H9 (cell line): ENCODE measurements at regions not wholly inside any gene's neighbourhood (a gene's known extent, or its start where the extent isn't known, plus 50 kb on each side); places are given as distances from the start of the nearest gene placed in this dataset.

Experiments
- DNase-seq: peaks from one replicate; pipeline ENCODE4 v3.0.0-alpha.2; 2017
- H2AFZ ChIP-seq: one replicate; pipeline ENCODE4 v1.6.1; 2013; ENCODE audit warnings: mild to moderate bottlenecking, low read length, control low read depth, moderate library complexity
- H2AK5ac ChIP-seq: 2 replicates; pipeline ENCODE4 v1.6.1; 2013; ENCODE audit warnings: low read length, control low read depth, mixed read lengths; ENCODE audit not compliant: insufficient read length
- H2BK120ac ChIP-seq: one replicate; pipeline ENCODE4 v1.6.1; 2013; ENCODE audit warnings: low read depth, mild to moderate bottlenecking, low read length, control low read depth, inconsistent platforms; ENCODE audit not compliant: poor library complexity, severe bottlenecking
- H2BK12ac ChIP-seq: 2 replicates; pipeline ENCODE4 v1.6.1; 2013; ENCODE audit warnings: low read length, control low read depth, mixed read lengths, low read depth; ENCODE audit not compliant: insufficient read length
- H2BK15ac ChIP-seq: 2 replicates; pipeline ENCODE4 v1.6.1; 2013; ENCODE audit warnings: low read depth, low read length, control low read depth
- H2BK20ac ChIP-seq: one replicate; pipeline ENCODE4 v1.6.1; 2013; ENCODE audit warnings: low read depth, mild to moderate bottlenecking, low read length, control low read depth, inconsistent platforms; ENCODE audit not compliant: poor library complexity, severe bottlenecking
- H2BK5ac ChIP-seq: 2 replicates; pipeline ENCODE4 v1.6.1; 2013; ENCODE audit warnings: low read length, control low read depth, mixed read lengths; ENCODE audit not compliant: insufficient read length
- H3K14ac ChIP-seq: 2 replicates; pipeline ENCODE4 v1.6.1; 2013; ENCODE audit warnings: low read length, control low read depth; ENCODE audit not compliant: insufficient read depth
- H3K18ac ChIP-seq: 2 replicates; pipeline ENCODE4 v1.6.1; 2013; ENCODE audit warnings: low read depth, mild to moderate bottlenecking, mixed read lengths, low read length, control low read depth; ENCODE audit not compliant: insufficient read length
- H3K23ac ChIP-seq: 2 replicates; pipeline ENCODE4 v1.6.1; 2013; ENCODE audit warnings: low read length, control low read depth, mixed read lengths, low read depth; ENCODE audit not compliant: insufficient read length
- H3K23me2 ChIP-seq: 2 replicates; pipeline ENCODE4 v1.6.1; 2013; ENCODE audit warnings: low read depth, mild to moderate bottlenecking, mixed read lengths, low read length, control low read depth; ENCODE audit not compliant: insufficient read length, poor library complexity, severe bottlenecking
- H3K27ac ChIP-seq: 2 replicates; pipeline ENCODE4 v1.5.1; 2013; ENCODE audit warnings: low read length, control low read depth, mixed read lengths, low read depth; ENCODE audit not compliant: insufficient read length
- H3K27me3 ChIP-seq: 2 replicates; pipeline ENCODE4 v1.6.1; 2013; ENCODE audit warnings: low read length, control low read depth, inconsistent platforms; ENCODE audit not compliant: insufficient read depth
- H3K4ac ChIP-seq: 2 replicates; pipeline ENCODE4 v1.6.1; 2013; ENCODE audit warnings: low read depth, mild to moderate bottlenecking, control low read depth, inconsistent platforms, low read length, moderate library complexity
- H3K4me1 ChIP-seq: 2 replicates; pipeline ENCODE4 v1.6.1; 2013; ENCODE audit warnings: low read length, control low read depth, inconsistent platforms; ENCODE audit not compliant: insufficient read depth
- H3K4me2 ChIP-seq: 2 replicates; pipeline ENCODE4 v1.6.1; 2013; ENCODE audit warnings: low read length, control low read depth, mixed read lengths; ENCODE audit not compliant: insufficient read length, insufficient read depth
- H3K56ac ChIP-seq: 2 replicates; pipeline ENCODE4 v1.6.1; 2013; ENCODE audit warnings: low read depth, mild to moderate bottlenecking, mixed read lengths, low read length, control low read depth; ENCODE audit not compliant: insufficient read length
- H3K79me1 ChIP-seq: 2 replicates; pipeline ENCODE4 v1.6.1; 2013; ENCODE audit warnings: low read depth, mild to moderate bottlenecking, moderate library complexity, low read length, control low read depth, inconsistent platforms; ENCODE audit not compliant: insufficient read depth, poor library complexity, severe bottlenecking
- H3K79me2 ChIP-seq: 2 replicates; pipeline ENCODE4 v1.6.1; 2013; ENCODE audit warnings: low read length, control low read depth, inconsistent platforms; ENCODE audit not compliant: insufficient read depth
- H3K9ac ChIP-seq: 2 replicates; pipeline ENCODE4 v1.6.1; 2013; ENCODE audit warnings: low read length, control low read depth, mixed read lengths; ENCODE audit not compliant: insufficient read length; ENCODE audit errors: extremely low read depth
- H3K9me3 ChIP-seq: one replicate; pipeline ENCODE4 v1.6.1; 2013; ENCODE audit warnings: low read depth, low read length, inconsistent platforms; ENCODE audit not compliant: control insufficient read depth
- H3T11ph ChIP-seq: one replicate; pipeline ENCODE4 v1.6.1; 2013; ENCODE audit warnings: mild to moderate bottlenecking, low read length, control low read depth, inconsistent platforms
- H4K20me1 ChIP-seq: one replicate; pipeline ENCODE4 v1.6.1; 2013; ENCODE audit not compliant: control insufficient read depth, insufficient read length, insufficient read depth
- H4K5ac ChIP-seq: 2 replicates; pipeline ENCODE4 v1.6.1; 2013; ENCODE audit warnings: low read depth, mild to moderate bottlenecking, mixed read lengths, low read length, control low read depth; ENCODE audit not compliant: insufficient read length
- H4K8ac ChIP-seq: replicated peaks from 2 replicates; pipeline ENCODE4 v1.6.1; 2013; ENCODE audit warnings: low read length, control low read depth, mixed read lengths, low read depth; ENCODE audit not compliant: insufficient read length
- H4K91ac ChIP-seq: 2 replicates; pipeline ENCODE4 v1.6.1; 2013; ENCODE audit warnings: low read depth, mild to moderate bottlenecking, moderate library complexity, mixed read lengths, low read length, control low read depth; ENCODE audit not compliant: insufficient read length
- H3K27ac Mint-ChIP-seq, 3 experiments: 2 replicates in 2 of 3; 3 replicates in 1 of 3; pipeline ENCODE4 v1.8.0; 2020 to 2021; ENCODE audit warnings: mixed read lengths in 3 of 3, mild to moderate bottlenecking in 1 of 3, moderate library complexity in 1 of 3
- H3K27me3 Mint-ChIP-seq: 2 replicates; pipeline ENCODE4 v1.8.0; 2021; ENCODE audit warnings: low read depth, mild to moderate bottlenecking, moderate library complexity, mixed read lengths
- H3K36me3 Mint-ChIP-seq, 3 experiments: 2 replicates in 2 of 3; 3 replicates in 1 of 3; pipeline ENCODE4 v1.8.0; 2020 to 2021; ENCODE audit warnings: low read depth in 3 of 3, mixed read lengths in 3 of 3; ENCODE audit not compliant: insufficient read depth in 1 of 3
- H3K4me1 Mint-ChIP-seq, 2 experiments: 2 replicates each; pipeline ENCODE4 v1.8.0; 2020; ENCODE audit warnings: mixed read lengths in 2 of 2
- H3K4me3 Mint-ChIP-seq, 2 experiments: 2 replicates in 1 of 2; 3 replicates in 1 of 2; pipeline ENCODE4 v1.8.0; 2020 to 2021; ENCODE audit warnings: mild to moderate bottlenecking in 2 of 2, mixed read lengths in 2 of 2, moderate library complexity in 1 of 2
- H3K9me3 Mint-ChIP-seq, 2 experiments: 2 replicates in 1 of 2; 3 replicates in 1 of 2; pipeline ENCODE4 v1.8.0; 2020; ENCODE audit warnings: mild to moderate bottlenecking in 2 of 2, mixed read lengths in 2 of 2, moderate library complexity in 1 of 2
- WGBS: extraction: QIAGEN DNeasy Blood & Tissue Kit; methylation state at CpG from one replicate; pipeline ENCODE4 v1.1.7; 2013; ENCODE audit warnings: missing lambda C conversion rate, low lambda C conversion rate, mixed read lengths; ENCODE audit not compliant: insufficient read length; ENCODE audit errors: extremely low coverage; 5-methylcytosine and 5-hydroxymethylcytosine counted together
- TF ChIP-seq, protein P1 (sequence below): fragments of 200-600 bp; sonication (generic); conservative IDR thresholded peaks from 3 replicates; pipeline ENCODE4 v1.8.0; 2021; ENCODE audit warnings: antibody characterized with exemption, mild to moderate bottlenecking

DNA sequence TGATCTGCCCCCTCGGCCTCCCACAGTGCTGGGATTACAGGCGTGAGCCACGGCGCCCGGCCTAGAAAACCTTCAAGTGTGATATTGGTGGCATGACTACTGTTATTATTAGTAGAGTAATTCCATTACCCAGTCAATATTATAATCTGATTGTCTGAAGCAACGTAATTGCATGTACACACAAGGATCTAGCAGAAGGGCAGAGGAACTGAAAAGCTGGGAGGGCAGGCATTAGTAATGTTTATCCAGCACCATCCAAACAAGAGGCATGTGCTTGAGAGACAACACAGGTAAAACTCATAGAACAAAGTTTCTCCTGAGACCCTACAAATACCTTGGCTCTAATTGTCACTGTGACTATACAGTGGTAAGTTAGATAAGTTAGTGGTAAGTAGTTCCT lies 56.2 kb upstream of the ITM2B start:
- Histone ChIP-seq H3K9ac (no peak overlapping the region), H3K23ac (no peak overlapping the region), H4K20me1 (no peaks in the 10 kb centered on the region), H3K79me1 (no peaks in the 10 kb centered on the region), H2AK5ac (no peak overlapping the region), H2BK15ac (no peak overlapping the region), H3K4me2 (no peak overlapping the region), H3K14ac (no peak overlapping the region), H3K27ac (no peak overlapping the region), H3K23me2 (no peaks in the 10 kb centered on the region), H4K8ac (no peak overlapping the region), H3K4ac (no peak overlapping the region), H2BK20ac (no peak overlapping the region), H2AFZ (no peak overlapping the region), H3K56ac (no peak overlapping the region), H4K91ac (no peak overlapping the region), H3K27me3 (no peaks in the 10 kb centered on the region), H2BK120ac (no peak overlapping the region), H3K18ac (no peak overlapping the region), H3K4me1 (no peaks in the 10 kb centered on the region), H2BK5ac (no peak overlapping the region), H3K79me2 (no peaks in the 10 kb centered on the region), H3K9me3 (no peaks in the 10 kb centered on the region), H2BK12ac (no peak overlapping the region), H4K5ac (no peak overlapping the region), H3T11ph (no peak overlapping the region)
- peaks cover 5% of the 10 kb centered on the region in 2 experiments for H3K4me1 Mint-ChIP-seq
- peaks cover 0 to 2% of the 10 kb centered on the region in 2 experiments; a peak in 1 of 5 replicates for H3K9me3 Mint-ChIP-seq
- no CpG with 5 or more reads among the region's 6 CpGs for WGBS
- TF ChIP-seq, protein P1, sequence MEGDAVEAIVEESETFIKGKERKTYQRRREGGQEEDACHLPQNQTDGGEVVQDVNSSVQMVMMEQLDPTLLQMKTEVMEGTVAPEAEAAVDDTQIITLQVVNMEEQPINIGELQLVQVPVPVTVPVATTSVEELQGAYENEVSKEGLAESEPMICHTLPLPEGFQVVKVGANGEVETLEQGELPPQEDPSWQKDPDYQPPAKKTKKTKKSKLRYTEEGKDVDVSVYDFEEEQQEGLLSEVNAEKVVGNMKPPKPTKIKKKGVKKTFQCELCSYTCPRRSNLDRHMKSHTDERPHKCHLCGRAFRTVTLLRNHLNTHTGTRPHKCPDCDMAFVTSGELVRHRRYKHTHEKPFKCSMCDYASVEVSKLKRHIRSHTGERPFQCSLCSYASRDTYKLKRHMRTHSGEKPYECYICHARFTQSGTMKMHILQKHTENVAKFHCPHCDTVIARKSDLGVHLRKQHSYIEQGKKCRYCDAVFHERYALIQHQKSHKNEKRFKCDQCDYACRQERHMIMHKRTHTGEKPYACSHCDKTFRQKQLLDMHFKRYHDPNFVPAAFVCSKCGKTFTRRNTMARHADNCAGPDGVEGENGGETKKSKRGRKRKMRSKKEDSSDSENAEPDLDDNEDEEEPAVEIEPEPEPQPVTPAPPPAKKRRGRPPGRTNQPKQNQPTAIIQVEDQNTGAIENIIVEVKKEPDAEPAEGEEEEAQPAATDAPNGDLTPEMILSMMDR, result no peak
- H3K4me3 Mint-ChIP-seq, result no peak overlapping the region
- no peak for DNase-seq
- H3K36me3 Mint-ChIP-seq, result no peaks in the 10 kb centered on the region
- no peaks in the 10 kb centered on the region for H3K27me3 Mint-ChIP-seq
- H3K27ac Mint-ChIP-seq, result no peak overlapping the region
